Left colon (tissue), 2 donors: ENCODE measurements at regions not wholly inside any gene's neighbourhood (a gene's known extent, or its start where the extent isn't known, plus 50 kb on each side); places are given as distances from the start of the nearest gene placed in this dataset.
A peak's percentile ranks its signal among the peaks of the same experiment; 100 is the strongest.
"Not testable (repeated sequence)": the region's sequence is repeated elsewhere in the genome, so short reads cannot be mapped to it uniquely, and the experiment has no call there.

ENCODE experiments used
- ATAC-seq: fragments of 200-7000 bp; cut with Tn5 transposase; one replicate; pipeline ENCODE4 v1.9.1; 2020; ENCODE audit warnings: mild to moderate bottlenecking, moderate library complexity
- DNase-seq, 2 donors: peaks; one replicate each; pipeline ENCODE4 v3.0.0-alpha.2; 2020
- intact Hi-C, 2 donors: fragments of 100-400 bp; cut with DNase I in 1 of 2; cut with micrococcal nuclease in 1 of 2; formaldehyde crosslinking; loops; one replicate each; pipeline versions ENCODE4 v1.11.2 to v1.14.0; 2022; cut with DNase I, micrococcal nuclease
- donor health status: DM: no; HTN: no; CAD: no.
- donor health status: DM: yes; HTN: yes; CAD: no.

- ATAC-seq, result no peak
- intact Hi-C loops, result no loop called here
- no peak for DNase-seq
These were observed 208.8 kb upstream of the CLNK start for GRCh38 chr4:10893395-10893794.

DNA sequence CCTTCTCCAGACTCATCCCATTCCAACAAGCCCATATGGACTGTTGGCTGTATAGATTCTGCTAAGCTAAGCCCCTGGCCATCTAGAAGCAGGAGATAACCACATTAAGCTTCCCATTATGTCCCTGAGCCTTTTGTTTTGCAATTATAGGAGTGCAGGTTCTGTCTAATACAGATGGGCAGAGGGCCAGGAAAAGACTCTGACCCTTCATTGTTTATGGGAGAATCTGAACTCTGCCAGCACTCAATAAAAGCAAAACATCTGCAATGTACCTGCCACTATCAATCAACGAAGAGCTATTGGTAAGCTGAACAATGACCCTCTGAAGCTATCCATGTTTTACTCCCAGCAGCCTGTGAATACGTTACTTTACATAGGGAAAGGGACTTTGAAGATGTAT, 207.3 kb upstream of the CLNK start:
- no peak for ATAC-seq
- no peak for DNase-seq
- intact Hi-C loops, result no loop called here

GRCh38 chr4:10889819-10890218, 205.3 kb upstream of the CLNK start:
- no peak for DNase-seq
- no peak for ATAC-seq
- intact Hi-C loops, result no loop called here

GRCh38 chr4:10879411-10880110, 195.0 kb upstream of the CLNK start:
- intact Hi-C loops, result no loop called here
- DNase-seq (no peak), ATAC-seq (peak; percentile 25)

DNA sequence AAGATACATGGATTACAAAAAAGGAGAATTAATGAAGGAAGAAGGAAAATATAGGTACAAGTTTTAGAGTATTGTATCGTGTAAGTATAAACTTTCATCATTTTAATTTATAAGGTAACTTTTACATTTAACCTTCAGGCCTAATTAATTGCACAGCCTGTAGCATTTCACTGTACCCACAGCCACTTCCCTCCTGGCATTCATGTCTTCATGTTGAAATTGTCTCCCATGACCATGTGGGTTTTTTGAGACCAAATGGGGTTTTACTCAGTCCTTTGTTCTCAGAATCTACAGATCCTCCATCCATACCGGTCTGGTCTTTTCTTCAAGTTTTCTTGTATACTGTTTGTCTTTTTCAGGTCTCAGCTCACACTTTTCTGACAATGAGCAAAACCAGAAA, 194.3 kb upstream of the CLNK start:
- DNase-seq (no peak), ATAC-seq (no peak)
- intact Hi-C loops, result no loop called here

GRCh38 chr4:10877076-10877475, 192.5 kb upstream of the CLNK start:
- ATAC-seq (no peak), DNase-seq (no peak)
- intact Hi-C loops, result no loop called here

DNA sequence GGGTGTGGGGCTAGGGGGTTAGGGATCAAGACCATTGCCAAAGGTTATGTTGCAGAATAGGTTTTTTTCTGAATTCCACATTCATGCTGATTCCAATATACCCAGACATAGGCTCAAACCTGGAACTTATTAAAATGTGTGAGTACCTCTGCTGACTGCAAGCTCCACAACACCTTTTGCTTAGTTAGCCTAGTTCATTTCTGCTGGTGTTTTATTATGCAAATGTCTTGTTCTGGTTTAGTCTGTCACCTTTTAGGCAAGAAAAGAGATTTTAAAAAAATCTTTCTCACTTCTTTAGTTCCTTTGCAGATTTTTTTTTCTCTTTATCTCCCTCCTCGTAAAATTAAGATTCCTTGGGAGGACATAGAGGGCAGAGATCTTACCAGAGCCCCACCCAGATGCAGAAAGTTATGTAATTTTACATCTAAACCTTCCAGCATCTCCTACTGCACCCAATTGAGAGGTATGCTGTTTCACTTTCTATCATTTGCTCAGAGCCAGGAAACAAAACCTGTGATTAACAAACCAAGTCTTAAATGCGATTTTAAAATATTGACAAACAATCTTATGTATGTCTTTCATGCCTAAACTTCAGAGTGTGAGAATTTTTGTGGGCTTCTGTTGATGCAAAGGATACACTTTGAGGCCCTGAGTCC, 190.7 kb upstream of the CLNK start:
- DNase-seq (no peak), ATAC-seq (no peak)
- intact Hi-C loops, result no loop called here

- intact Hi-C loops, result no loop called here
- DNase-seq, result no peak
- no peak for ATAC-seq
These were observed 189.2 kb upstream of the CLNK start for GRCh38 chr4:10873809-10874208.

- intact Hi-C loops, result no loop called here
- no peak for DNase-seq
- no peak for ATAC-seq
These were observed 188.4 kb upstream of the CLNK start for GRCh38 chr4:10872833-10873517.

DNA sequence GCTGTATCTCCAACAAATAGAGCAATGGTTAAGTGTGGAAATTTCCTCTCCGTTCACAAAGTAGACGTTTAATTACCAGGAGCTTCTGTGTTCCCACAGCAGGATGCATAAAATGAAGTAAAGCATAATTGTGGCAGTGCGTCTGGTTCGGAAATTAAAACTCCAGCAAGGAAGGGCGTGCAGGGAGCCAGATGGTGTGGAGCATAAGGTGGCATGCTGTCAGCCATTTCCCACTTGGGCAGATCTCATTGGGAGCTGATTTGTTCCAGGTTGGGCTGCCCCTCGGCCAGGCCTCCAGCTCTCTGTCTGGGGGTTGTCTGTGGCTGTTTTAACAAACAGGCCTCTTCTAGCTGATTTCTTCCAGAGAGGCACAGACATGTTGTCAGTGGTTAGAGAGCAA, 182.1 kb upstream of the CLNK start:
- no peak for DNase-seq
- intact Hi-C loops, result no loop called here

DNA sequence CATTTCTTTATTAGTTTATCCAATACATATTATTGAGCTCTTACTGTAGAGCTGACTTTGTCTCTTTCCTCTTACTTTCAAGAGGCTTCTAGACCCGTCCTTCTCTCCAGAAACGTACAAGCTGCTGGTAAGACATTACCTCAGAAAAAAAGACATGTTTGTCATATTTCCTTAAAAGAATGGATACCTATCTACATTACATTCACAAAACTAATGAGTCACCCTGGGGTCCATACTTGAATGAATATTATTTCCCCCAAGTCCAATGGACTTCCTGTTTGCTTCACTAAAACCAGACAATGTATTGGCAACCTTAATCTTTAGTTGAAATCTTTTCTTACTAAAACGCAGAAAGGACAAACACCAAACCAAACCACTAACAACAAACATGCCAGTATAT, 176.5 kb upstream of the CLNK start:
- intact Hi-C loops, result no loop called here
- no peak for DNase-seq
- ATAC-seq, result no peak

More for the DNA sequence above, 182.1 kb upstream of the CLNK start:
- ATAC-seq, result no peak

GRCh38 chr4:10856271-10856782, 171.8 kb upstream of the CLNK start:
- ATAC-seq (no peak), DNase-seq (no peak)
- intact Hi-C loops, result no loop called here

- ATAC-seq (no peak), DNase-seq (no peak)
- intact Hi-C loops, result no loop called here
These were observed 168.6 kb upstream of the CLNK start for GRCh38 chr4:10853196-10853595.

DNA sequence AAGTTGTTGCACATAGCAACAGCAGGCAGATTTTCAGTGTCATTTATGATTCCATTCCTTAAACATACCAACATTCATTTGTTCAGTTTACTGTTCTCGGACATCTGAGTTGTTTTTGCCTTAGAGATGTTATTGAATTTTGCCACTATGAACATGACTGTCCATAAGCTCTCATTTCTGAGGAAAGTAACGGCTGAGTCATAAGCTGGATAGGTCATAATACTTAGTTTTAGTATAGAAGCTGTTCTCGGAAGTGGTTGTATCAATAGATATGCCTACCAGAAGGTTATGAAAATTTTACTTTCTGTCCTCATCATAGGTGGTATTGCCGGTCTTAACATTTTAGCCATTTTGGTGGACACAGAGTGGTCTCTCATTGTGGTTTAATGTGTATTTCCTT, 157.1 kb upstream of the CLNK start:
- intact Hi-C loops, result no loop called here
- DNase-seq, result no peak
- ATAC-seq, result no peak

DNA sequence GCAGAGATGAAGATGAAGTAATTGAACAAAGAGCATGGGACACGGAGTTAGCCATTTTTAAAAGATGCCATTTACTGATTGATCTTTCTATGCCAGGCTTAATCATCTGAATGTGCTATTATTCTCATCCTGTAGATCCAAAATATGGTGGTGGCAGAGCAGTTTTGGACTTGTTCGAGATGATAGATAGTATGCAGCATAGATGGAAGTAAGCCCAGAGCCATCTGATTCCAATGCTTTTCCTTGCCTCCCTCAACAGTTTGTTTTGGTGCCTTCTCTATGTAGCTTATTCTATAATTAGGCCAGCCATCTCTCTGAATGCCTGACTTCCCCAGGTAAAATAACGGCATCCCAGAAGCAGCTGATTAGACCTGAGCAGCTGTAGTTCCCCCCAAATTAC, 152.6 kb upstream of the CLNK start:
- DNase-seq, result no peak
- no peak for ATAC-seq
- intact Hi-C loops, result no loop called here

DNA sequence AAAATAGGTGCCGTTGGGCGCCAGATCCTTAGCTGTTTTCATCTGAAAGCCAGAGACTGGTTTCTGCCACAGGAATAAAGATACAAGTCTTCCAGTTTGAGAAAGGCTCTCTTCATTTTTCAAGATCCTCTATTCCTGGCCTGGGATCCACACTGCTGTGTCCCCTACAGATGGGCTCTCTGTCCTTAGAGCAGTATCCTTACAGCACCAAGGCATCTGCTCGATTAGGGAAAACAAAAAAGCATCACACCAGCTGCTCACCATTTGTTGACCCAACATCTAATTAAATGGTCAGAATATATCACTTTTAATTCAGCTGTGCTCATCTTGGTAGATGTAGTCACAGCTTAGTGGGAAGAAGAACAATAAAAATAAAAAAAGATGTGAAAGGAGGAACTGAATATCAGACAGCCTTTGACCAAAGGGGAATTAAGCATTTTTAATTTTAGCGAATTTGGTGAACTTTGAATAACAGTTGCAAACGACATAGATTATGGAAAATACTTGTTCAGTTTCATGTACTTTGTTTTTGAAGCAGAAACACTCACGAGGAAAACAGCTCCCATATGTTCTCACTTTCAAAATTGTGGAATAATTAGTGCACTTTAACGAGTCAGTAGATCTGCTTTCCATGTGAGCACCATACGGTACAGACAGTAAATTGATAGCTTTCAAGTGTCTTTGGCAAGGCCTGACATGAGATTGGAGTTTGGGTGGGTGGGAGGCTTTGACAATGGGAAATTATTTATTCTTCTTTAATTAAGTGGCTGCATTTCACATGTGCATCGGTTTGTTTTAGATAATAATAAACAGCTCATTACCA, 148.4 kb upstream of the CLNK start:
- intact Hi-C loops, result no loop called here
- DNase-seq (no peak), ATAC-seq (no peak)

- ATAC-seq, result no peak
These were observed 147.3 kb upstream of the CLNK start for GRCh38 chr4:10831727-10832408.

DNA sequence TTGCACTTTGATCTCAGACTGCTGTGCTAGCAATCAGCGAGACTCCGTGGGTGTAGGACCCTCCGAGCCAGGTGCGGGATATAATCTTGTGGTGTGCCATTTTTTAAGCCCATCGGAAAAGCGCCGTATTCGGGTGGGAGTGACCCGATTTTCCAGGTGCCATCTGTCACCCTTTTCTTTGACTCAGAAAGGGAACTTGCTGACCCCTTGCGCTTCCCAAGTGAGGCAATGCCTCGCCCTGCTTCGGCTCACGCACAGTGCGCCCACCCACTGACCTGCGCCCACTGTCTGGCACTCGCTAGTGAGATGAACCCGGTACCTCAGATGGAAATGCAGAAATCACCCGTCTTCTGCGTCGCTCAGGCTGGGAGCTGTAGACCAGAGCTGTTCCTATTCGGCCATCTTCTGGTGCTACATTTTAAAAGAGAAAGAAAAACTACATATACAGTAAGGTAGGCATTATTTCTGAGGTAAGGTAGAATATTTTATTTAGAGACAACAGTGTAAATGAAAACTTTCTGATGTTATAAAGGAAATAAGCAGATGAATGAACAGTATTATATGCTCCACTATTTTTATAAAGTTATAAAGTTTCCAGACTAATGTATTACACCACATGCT, 144.5 kb upstream of the CLNK start:
- DNase-seq, ATAC-seq, intact Hi-C loops: not testable (repeated sequence)

More at GRCh38 chr4:10831727-10832408, 147.3 kb upstream of the CLNK start:
- intact Hi-C loops, result no loop called here
- DNase-seq, result no peak
